Stomach (tissue), 8 donors: ENCODE measurements at regions not wholly inside any gene's neighbourhood (a gene's known extent, or its start where the extent isn't known, plus 50 kb on each side); places are given as distances from the start of the nearest gene placed in this dataset.

Source experiments
- DNase-seq, 2 donors: peaks; one replicate each; pipeline versions ENCODE4 v3.0.0 to v3.0.0-alpha.2; 2013 to 2019
- H3K27ac ChIP-seq, 5 donors: fragments of 200-600 bp in 4 of 5; sonication (generic) in 4 of 5; one replicate each; pipeline ENCODE4 v1.5.1; 2013 to 2019; ENCODE audit warnings: mild to moderate bottlenecking in 1 of 5, moderate library complexity in 1 of 5
- H3K27me3 ChIP-seq, 3 donors: fragments of 200-600 bp; sonication (generic); one replicate each; pipeline ENCODE4 v1.5.1; 2017 to 2019; ENCODE audit warnings: mixed run types in 1 of 3
- H3K36me3 ChIP-seq, 4 donors: fragments of 200-600 bp; sonication (generic); 1 replicate in 3 of 4; 2 replicates in 1 of 4; pipeline ENCODE4 v1.5.1; 2016 to 2019
- H3K4me1 ChIP-seq, 4 donors: fragments of 200-600 bp; sonication (generic); one replicate each; pipeline ENCODE4 v1.5.1; 2016 to 2019
- H3K4me3 ChIP-seq, 4 donors: fragments of 200-600 bp; sonication (generic) in 3 of 4; one replicate each; pipeline ENCODE4 v1.5.1; 2016 to 2019; ENCODE audit warnings: mild to moderate bottlenecking in 1 of 4
- H3K9me3 ChIP-seq, 4 donors: fragments of 200-600 bp; sonication (generic); one replicate each; pipeline ENCODE4 v1.5.1; 2016 to 2019
- EP300 ChIP-seq: sonication (generic); formaldehyde crosslinking; IDR thresholded peaks from one replicate; pipeline ENCODE4 v1.6.1; 2017; ENCODE audit warnings: antibody characterized with exemption
- POLR2A ChIP-seq, 4 donors: fragments of 450-650 bp; IDR thresholded peaks; one replicate each; pipeline ENCODE4 v1.6.1; 2016; ENCODE audit warnings: antibody characterized with exemption in 4 of 4, control low read depth in 2 of 4, mild to moderate bottlenecking in 1 of 4, moderate library complexity in 1 of 4
- POLR2AphosphoS5 ChIP-seq, 3 donors: sonication (generic); formaldehyde crosslinking; IDR thresholded peaks; one replicate each; pipeline ENCODE4 v1.6.1; 2016; ENCODE audit warnings: antibody characterized with exemption in 3 of 3
- WGBS, 5 donors: extraction: QIAGEN DNeasy Blood & Tissue Kit in 3 of 5; methylation state at CpG; one replicate each; pipeline versions ENCODE4 v1.1.5 to v1.1.7; 2013 to 2018; 5-methylcytosine and 5-hydroxymethylcytosine counted together
- intact Hi-C: fragments of 100-400 bp; cut with DNase I; formaldehyde crosslinking; loops from one replicate; pipeline ENCODE4 v1.15.1; 2023; ENCODE audit warnings: low total_unique reads
- TF ChIP-seq, protein P1 (sequence below), 7 experiments: fragments of 450-650 bp in 4 of 7; fragments of 200-600 bp in 3 of 7; sonication (generic) in 3 of 7; IDR thresholded peaks; one replicate each; pipeline ENCODE4 v1.5.1; 2016 to 2019; ENCODE audit warnings: antibody characterized with exemption in 7 of 7, control low read depth in 2 of 7, mild to moderate bottlenecking in 1 of 7
- donor health status: healthy with polysubstance abuse.
- donor health status: Bipolar disorder and iron deficiency.
- donor health status: healthy.

DNA sequence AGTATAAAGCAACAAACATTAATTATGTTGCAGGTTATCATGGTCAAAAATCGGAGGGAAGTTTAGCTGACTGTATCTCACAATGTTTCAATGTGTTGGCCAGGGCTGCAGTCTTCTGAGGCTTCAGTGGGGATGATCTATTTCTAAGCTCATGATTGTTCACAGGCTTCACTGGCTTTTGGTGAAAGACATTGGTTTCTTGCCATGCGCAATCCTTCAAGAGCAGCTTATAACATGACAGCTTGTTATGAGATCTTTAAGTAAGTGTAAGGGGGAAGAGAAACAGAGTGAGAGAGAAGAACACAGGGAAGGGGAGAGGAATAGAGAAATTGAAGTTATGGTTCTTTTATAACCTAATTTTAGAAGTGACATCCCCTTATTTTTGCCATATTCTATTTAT is 385.9 kb upstream of the CHD1 start:
- DNase-seq: peak in 1 of 2 donors; percentile 51
- no peaks in the 10 kb centered on the region for H3K9me3 ChIP-seq
- H3K27ac ChIP-seq: no peak overlapping the region
- H3K4me3 ChIP-seq: no peak overlapping the region
- intact Hi-C loops: no loop called here
- H3K4me1 ChIP-seq: no peaks in the 10 kb centered on the region
- WGBS, 5 donors: 40 to 77% (median 70%) methylated on average over 2 of the region's 2 CpGs
- no peaks in the 10 kb centered on the region for H3K36me3 ChIP-seq
- TF ChIP-seq POLR2AphosphoS5 (IDR thresholded peaks at IDR 0.05) (no peak), EP300 (no peak), POLR2A (IDR thresholded peaks at IDR 0.05) (no peak)
- TF ChIP-seq, protein P1, sequence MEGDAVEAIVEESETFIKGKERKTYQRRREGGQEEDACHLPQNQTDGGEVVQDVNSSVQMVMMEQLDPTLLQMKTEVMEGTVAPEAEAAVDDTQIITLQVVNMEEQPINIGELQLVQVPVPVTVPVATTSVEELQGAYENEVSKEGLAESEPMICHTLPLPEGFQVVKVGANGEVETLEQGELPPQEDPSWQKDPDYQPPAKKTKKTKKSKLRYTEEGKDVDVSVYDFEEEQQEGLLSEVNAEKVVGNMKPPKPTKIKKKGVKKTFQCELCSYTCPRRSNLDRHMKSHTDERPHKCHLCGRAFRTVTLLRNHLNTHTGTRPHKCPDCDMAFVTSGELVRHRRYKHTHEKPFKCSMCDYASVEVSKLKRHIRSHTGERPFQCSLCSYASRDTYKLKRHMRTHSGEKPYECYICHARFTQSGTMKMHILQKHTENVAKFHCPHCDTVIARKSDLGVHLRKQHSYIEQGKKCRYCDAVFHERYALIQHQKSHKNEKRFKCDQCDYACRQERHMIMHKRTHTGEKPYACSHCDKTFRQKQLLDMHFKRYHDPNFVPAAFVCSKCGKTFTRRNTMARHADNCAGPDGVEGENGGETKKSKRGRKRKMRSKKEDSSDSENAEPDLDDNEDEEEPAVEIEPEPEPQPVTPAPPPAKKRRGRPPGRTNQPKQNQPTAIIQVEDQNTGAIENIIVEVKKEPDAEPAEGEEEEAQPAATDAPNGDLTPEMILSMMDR (IDR thresholded peaks at IDR 0.05): no peak
- no peaks in the 10 kb centered on the region for H3K27me3 ChIP-seq

DNA sequence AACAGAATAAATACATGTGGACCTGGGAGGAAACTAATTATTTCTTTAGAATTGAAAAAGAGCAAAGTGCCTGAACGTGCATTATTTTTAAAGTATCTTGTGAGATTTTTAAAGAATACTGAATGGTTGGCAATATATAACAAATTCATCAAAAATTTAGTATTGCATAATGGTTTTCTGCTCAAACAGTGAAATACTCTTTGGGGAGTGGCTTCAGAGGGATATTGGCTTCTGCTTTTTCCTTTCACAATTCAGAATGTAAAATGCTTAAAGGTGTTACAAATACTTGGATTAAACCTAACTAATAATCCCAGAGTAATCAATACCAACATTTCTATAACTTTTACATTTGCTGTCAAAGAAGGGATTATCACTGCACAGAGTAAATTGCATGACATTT is 379.3 kb upstream of the CHD1 start:
- no peaks in the 10 kb centered on the region for H3K36me3 ChIP-seq
- no peak for TF ChIP-seq POLR2A (IDR thresholded peaks at IDR 0.05)
- no peak for TF ChIP-seq POLR2AphosphoS5 (IDR thresholded peaks at IDR 0.05)
- TF ChIP-seq, protein P1 (IDR thresholded peaks at IDR 0.05): no peak
- TF ChIP-seq EP300: no peak
- no peaks in the 10 kb centered on the region for H3K9me3 ChIP-seq
- no peak overlapping the region for H3K27ac ChIP-seq
- no peaks in the 10 kb centered on the region for H3K27me3 ChIP-seq
- intact Hi-C loops: no loop called here
- no peaks in the 10 kb centered on the region for H3K4me1 ChIP-seq
- WGBS, 5 donors: 48 to 67% (median 56%) methylated on average over 1 of the region's 1 CpG
- no peak for DNase-seq
- no peak overlapping the region for H3K4me3 ChIP-seq

DNA sequence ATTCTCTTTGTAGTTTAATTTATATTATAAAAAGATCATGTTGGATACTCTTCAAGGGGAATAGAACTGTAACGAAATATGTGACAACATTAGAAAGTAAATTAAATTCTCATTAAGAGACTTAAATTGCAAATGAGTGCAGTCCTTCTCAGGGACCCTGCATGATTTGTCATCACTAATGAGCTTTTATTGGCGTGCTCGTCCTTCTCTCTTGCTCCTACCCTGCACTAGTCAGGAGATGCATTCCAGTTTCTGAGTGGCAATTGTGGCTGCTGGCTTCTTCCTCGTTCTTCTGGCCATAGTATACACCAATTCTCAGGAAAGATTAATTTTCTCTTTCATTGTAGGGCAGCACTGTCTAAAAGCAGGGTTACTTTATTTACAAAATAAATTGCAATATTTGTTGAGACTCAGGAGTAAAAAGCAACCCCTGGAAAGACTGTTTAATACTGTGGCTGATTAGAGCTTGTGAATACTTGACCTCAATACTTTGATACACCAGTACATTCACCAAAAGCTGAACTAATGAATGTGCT is 376.3 kb upstream of the CHD1 start:
- TF ChIP-seq, protein P1 (IDR thresholded peaks at IDR 0.05): no peak
- TF ChIP-seq EP300 (no peak), POLR2AphosphoS5 (IDR thresholded peaks at IDR 0.05) (no peak), POLR2A (IDR thresholded peaks at IDR 0.05) (no peak)
- Histone ChIP-seq H3K36me3 (no peaks in the 10 kb centered on the region), H3K27ac (no peak overlapping the region), H3K9me3 (no peaks in the 10 kb centered on the region), H3K4me3 (no peak overlapping the region), H3K27me3 (no peaks in the 10 kb centered on the region), H3K4me1 (no peaks in the 10 kb centered on the region)
- intact Hi-C loops: no loop called here
- no peak for DNase-seq
- WGBS, 5 donors: 60 to 78% (median 73%) methylated on average over 4 of the region's 4 CpGs

DNA sequence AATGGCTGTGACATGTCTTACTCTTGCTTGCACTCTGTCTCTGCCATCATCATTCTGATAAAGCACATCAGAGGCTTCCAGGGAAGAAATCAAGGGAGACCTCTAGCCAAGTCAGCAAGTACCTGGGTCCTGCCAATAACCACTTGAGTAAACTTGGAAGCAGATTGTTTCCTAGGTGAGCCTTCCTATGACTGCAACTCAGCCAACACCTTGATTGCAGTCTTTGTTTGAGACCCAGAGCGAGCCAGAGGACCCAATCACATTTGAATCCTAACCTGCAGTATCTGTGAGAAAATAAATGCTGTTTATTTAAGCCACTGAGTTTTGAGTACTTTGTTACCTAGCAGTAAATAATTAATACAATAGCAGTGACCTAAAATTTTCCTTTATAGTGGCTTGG is 356.8 kb upstream of the CHD1 start:
- no peaks in the 10 kb centered on the region for H3K4me1 ChIP-seq
- H3K36me3 ChIP-seq: no peaks in the 10 kb centered on the region
- peak; percentile 34 to 59 for DNase-seq
- no peaks in the 10 kb centered on the region for H3K27me3 ChIP-seq
- 22 to 47% (median 41%) methylated on average over 1 of the region's 1 CpG for WGBS, 5 donors
- no peak overlapping the region for H3K4me3 ChIP-seq
- no peaks in the 10 kb centered on the region for H3K9me3 ChIP-seq
- TF ChIP-seq POLR2A (IDR thresholded peaks at IDR 0.05): no peak
- peak in 1 of 3 donors; percentile 57 for TF ChIP-seq POLR2AphosphoS5 (IDR thresholded peaks at IDR 0.05)
- TF ChIP-seq, protein P1 (IDR thresholded peaks at IDR 0.05): no peak
- no peak for TF ChIP-seq EP300
- intact Hi-C loops: no loop called here
- no peak overlapping the region for H3K27ac ChIP-seq
